Mononuclear cell (primary cell): ENCODE measurements at regions not wholly inside any gene's neighbourhood (a gene's known extent, or its start where the extent isn't known, plus 50 kb on each side); places are given as distances from the start of the nearest gene placed in this dataset.
A peak's percentile ranks its signal among the peaks of the same experiment; 100 is the strongest.

Source experiments
- H3K27me3 ChIP-seq: 2 replicates; pipeline ENCODE4 v1.6.0; 2011; ENCODE audit warnings: low read length, control low read depth; ENCODE audit not compliant: insufficient read depth
- H3K4me1 ChIP-seq: 2 replicates; pipeline ENCODE4 v1.5.1; 2011; ENCODE audit warnings: mild to moderate bottlenecking, low read length, control low read depth; ENCODE audit not compliant: insufficient read depth
- H3K4me3 ChIP-seq: 2 replicates; pipeline ENCODE4 v1.5.1; 2011; ENCODE audit warnings: mild to moderate bottlenecking, low read length, moderate library complexity
- H3K9me3 ChIP-seq: 2 replicates; pipeline ENCODE4 v1.5.1; 2011; ENCODE audit warnings: low read depth, mild to moderate bottlenecking, control low read depth, low read length

GRCh38 chr2:7724336-7724735, 807.1 kb downstream of the RNF144A start:
- H3K4me3 ChIP-seq: no peak overlapping the region
- no peaks in the 10 kb centered on the region for H3K9me3 ChIP-seq
- no peaks in the 10 kb centered on the region for H3K27me3 ChIP-seq
- H3K4me1 ChIP-seq: peaks cover 8% of the 10 kb centered on the region

DNA sequence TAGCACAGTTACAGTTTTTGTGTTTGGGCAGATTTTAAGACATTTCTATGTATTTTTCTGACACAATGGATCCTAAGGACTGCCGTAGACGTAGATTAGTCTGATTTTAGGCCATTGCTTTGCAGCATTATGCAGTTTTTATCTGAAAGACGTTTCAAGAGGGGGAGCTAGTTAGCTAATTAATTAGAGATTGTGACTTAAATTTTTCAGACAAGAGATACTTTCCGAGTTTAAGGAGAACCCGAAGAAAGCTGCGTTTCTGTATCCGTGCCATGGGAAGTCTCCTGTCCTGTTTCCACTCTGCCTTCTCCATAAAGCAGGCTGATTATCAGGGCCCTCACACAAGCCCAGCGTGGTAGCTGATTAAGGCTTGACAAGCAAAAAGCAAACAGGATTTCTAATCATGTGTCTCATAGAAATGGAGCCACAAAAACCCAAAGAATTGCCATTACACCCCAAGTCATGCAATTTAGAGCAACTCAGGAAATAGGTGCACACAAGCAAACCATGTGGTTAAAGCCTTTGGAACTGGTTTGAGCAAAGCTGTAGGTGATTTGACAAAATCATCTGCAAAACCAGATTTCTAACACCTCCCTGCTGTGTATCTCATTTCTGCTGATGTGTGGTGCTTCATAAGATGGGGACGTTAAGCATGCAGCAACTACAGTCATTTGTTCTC, 808.1 kb downstream of the RNF144A start:
- Histone ChIP-seq H3K9me3 (no peaks in the 10 kb centered on the region), H3K4me3 (peak overlapping the region; percentile 25), H3K4me1 (peaks cover 8% of the 10 kb centered on the region), H3K27me3 (no peaks in the 10 kb centered on the region)

DNA sequence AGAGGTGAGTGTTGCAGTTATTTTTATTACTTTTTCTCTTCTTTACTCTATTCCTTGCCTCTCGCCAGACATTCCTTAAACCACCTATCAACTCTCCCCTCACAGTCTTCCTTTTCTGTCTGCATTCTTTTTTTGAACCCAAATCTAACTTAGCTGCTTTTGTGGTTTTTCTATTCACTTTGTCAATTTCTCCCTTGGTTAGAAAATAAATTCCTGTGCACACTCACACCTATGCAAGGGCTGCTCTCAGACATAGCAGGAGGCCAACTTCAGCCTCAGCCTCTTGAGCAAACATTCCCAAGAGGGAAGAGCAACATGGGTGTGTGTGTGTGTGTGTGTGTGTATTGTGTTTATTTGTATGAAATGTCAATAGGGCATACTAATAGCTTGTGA, 808.6 kb downstream of the RNF144A start:
- no peaks in the 10 kb centered on the region for H3K9me3 ChIP-seq
- H3K4me1 ChIP-seq: peaks cover 8% of the 10 kb centered on the region
- peak overlapping the region; percentile 25 for H3K4me3 ChIP-seq
- no peaks in the 10 kb centered on the region for H3K27me3 ChIP-seq

- Histone ChIP-seq H3K4me1 (peaks cover 8% of the 10 kb centered on the region), H3K27me3 (no peaks in the 10 kb centered on the region), H3K4me3 (peak overlapping the region; percentile 4), H3K9me3 (no peaks in the 10 kb centered on the region)
Measured at GRCh38 chr2:7726989-7727388, 809.8 kb downstream of the RNF144A start.

DNA sequence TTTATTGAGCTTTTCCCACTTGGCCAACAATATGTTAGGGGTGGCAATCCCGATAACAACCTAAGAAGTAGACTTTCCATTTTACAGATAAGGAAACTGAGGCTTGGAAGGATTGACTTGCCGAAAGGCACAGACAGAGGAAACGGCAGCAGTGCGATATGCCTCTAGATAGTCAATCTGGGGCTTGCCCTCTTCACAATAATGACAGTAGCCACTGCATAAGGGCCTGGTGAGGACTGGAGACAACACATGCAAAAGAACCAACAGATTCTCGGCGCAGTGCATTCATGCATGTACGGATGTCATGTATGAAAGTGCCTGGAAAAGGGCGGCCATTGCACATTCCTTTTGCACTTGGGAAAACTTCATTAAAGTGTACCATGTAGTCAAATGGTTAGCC, 811.2 kb downstream of the RNF144A start:
- Histone ChIP-seq H3K27me3 (no peaks in the 10 kb centered on the region), H3K4me1 (peaks cover 8% of the 10 kb centered on the region), H3K9me3 (no peaks in the 10 kb centered on the region), H3K4me3 (peak overlapping the region; percentile 1)

GRCh38 chr2:7730449-7730848, 813.2 kb downstream of the RNF144A start:
- no peaks in the 10 kb centered on the region for H3K27me3 ChIP-seq
- peaks cover 5% of the 10 kb centered on the region for H3K4me1 ChIP-seq
- no peak overlapping the region for H3K4me3 ChIP-seq
- H3K9me3 ChIP-seq: no peaks in the 10 kb centered on the region

GRCh38 chr2:7730990-7731389, 813.8 kb downstream of the RNF144A start:
- no peaks in the 10 kb centered on the region for H3K4me1 ChIP-seq
- H3K4me3 ChIP-seq: no peak overlapping the region
- H3K27me3 ChIP-seq: no peaks in the 10 kb centered on the region
- no peaks in the 10 kb centered on the region for H3K9me3 ChIP-seq

- H3K4me1 ChIP-seq: no peaks in the 10 kb centered on the region
Measured at GRCh38 chr2:7732497-7732896, 815.3 kb downstream of the RNF144A start.

DNA sequence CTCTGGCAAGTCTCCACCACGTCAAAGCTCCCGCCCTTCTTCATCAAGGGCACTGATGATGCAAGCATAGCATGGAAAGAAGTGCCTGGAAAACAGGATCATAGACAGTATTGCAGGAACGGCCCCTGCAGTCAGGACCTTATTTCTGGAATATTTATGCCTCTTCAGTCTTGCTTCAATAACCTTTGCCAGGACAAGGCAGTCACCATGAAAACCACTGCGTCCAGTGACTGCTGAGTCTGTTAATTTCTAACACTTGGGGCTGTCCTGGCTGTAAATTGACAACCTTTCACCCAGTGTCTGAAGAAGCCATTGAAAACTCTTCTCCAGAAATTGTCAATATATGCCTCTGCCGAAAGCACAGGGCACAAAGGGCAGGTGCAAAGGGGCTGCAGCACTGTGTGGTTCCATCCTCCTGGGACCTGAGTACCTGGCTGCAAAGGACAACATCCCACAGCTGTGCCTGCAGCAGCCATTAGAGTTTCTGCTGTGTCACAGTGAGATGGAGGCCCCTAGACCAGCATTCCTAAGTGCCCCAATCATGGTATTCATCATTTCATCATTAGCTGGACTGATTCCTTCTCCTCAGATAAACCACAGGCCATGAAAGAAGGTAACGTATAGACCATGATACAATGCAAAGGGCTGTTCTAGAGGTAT, 819.6 kb downstream of the RNF144A start:
- H3K4me1 ChIP-seq: no peaks in the 10 kb centered on the region
- H3K4me3 ChIP-seq: no peak overlapping the region
- H3K27me3 ChIP-seq: no peaks in the 10 kb centered on the region
- no peaks in the 10 kb centered on the region for H3K9me3 ChIP-seq

More at GRCh38 chr2:7732497-7732896, 815.3 kb downstream of the RNF144A start:
- Histone ChIP-seq H3K9me3 (no peaks in the 10 kb centered on the region), H3K4me3 (no peak overlapping the region), H3K27me3 (no peaks in the 10 kb centered on the region)

- Histone ChIP-seq H3K9me3 (no peaks in the 10 kb centered on the region), H3K27me3 (no peaks in the 10 kb centered on the region), H3K4me1 (no peaks in the 10 kb centered on the region), H3K4me3 (no peak overlapping the region)
Measured at GRCh38 chr2:7738596-7738995, 821.4 kb downstream of the RNF144A start.

- H3K4me3 ChIP-seq: no peak overlapping the region
- peaks cover under 1% of the 10 kb centered on the region for H3K4me1 ChIP-seq
Measured at GRCh38 chr2:7740114-7740513, 822.9 kb downstream of the RNF144A start.

DNA sequence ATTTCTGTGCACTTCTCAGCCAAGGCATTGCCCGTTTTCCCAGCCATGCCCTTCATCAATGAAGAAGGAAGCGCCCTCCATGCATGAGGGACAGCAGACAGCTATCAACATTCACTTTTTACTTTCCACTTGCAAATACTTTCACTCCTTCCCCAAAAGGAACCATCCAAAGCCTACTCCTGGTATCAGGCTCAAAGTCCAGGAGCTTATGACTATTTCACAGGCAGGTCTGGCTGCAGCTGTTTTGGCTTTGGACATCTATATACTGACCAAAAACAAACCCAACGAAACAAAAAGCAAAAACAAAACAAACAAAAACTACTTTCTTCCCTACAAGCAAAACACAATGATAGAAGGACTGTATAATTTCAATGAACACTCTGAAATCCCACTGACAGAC, 825.1 kb downstream of the RNF144A start:
- H3K4me1 ChIP-seq: peaks cover 12% of the 10 kb centered on the region
- H3K9me3 ChIP-seq: no peaks in the 10 kb centered on the region
- H3K27me3 ChIP-seq: no peaks in the 10 kb centered on the region
- no peak overlapping the region for H3K4me3 ChIP-seq

More at GRCh38 chr2:7740114-7740513, 822.9 kb downstream of the RNF144A start:
- Histone ChIP-seq H3K27me3 (no peaks in the 10 kb centered on the region), H3K9me3 (no peaks in the 10 kb centered on the region)

- no peak overlapping the region for H3K4me3 ChIP-seq
- H3K4me1 ChIP-seq: peaks cover 12% of the 10 kb centered on the region
- H3K27me3 ChIP-seq: no peaks in the 10 kb centered on the region
- H3K9me3 ChIP-seq: no peaks in the 10 kb centered on the region
Measured at GRCh38 chr2:7744827-7745226, 827.6 kb downstream of the RNF144A start.

- no peak overlapping the region for H3K4me3 ChIP-seq
- H3K9me3 ChIP-seq: no peaks in the 10 kb centered on the region
- H3K27me3 ChIP-seq: no peaks in the 10 kb centered on the region
- H3K4me1 ChIP-seq: peaks cover 12% of the 10 kb centered on the region
Measured at GRCh38 chr2:7745369-7745768, 828.2 kb downstream of the RNF144A start.

DNA sequence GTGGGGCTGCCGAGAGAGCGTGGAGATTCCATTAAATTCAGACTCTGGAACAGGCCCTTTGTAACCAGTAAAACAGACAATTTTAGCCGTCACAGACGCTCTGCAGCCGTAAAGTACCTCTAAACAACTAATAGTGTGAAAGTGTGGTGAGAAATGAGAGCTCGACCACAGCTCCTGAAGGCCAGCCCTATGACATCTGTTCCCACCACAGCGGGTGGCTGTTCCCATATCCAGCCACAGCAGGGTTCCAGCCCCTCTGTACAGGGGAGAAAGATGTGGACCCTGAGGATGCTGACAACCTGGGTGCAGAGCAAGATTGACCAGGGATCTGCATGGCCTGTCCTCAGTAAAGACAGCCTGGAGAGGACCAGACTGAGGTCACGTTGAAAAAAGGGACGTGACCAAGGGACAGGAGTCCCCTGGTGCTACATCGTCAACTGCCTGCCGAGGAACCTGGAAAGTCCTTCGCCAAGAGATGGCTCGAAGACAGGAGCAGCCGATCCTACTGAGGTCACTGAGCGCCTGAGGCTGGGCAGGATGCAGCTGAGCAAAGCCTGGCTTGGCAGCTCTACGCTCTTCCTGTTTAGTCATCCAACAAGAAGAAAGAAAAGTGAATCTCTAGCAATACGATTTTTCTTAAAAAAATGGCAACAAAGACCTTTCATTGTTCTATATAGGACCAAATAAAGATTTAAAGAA, 831.7 kb downstream of the RNF144A start:
- peaks cover 2% of the 10 kb centered on the region for H3K9me3 ChIP-seq
- H3K4me1 ChIP-seq: peaks cover 12% of the 10 kb centered on the region
- no peaks in the 10 kb centered on the region for H3K27me3 ChIP-seq
- H3K4me3 ChIP-seq: no peak overlapping the region
